WERI-Rb-1 (cell line): ENCODE measurements at regions not wholly inside any gene's neighbourhood (a gene's known extent, or its start where the extent isn't known, plus 50 kb on each side); places are given as distances from the start of the nearest gene placed in this dataset.

Experiments
- DNase-seq: peaks from one replicate; pipeline ENCODE4 v3.0.0-alpha.2; 2020
- H3K27ac ChIP-seq: fragments of 250-450 bp; sonication (Bioruptor Pico); 2 replicates; pipeline ENCODE4 v1.5.1; 2020; ENCODE audit warnings: mild to moderate bottlenecking, moderate library complexity
- H3K27me3 ChIP-seq: fragments of 250-450 bp; sonication (Bioruptor Pico); 2 replicates; pipeline ENCODE4 v1.5.1; 2021; ENCODE audit warnings: mild to moderate bottlenecking, low read depth, moderate library complexity; ENCODE audit not compliant: insufficient read depth, severe bottlenecking
- H3K36me3 ChIP-seq: fragments of 250-450 bp; sonication (Bioruptor Pico); 2 replicates; pipeline ENCODE4 v1.5.1; 2020; ENCODE audit warnings: mild to moderate bottlenecking, moderate library complexity
- H3K4me3 ChIP-seq: 2 replicates; pipeline ENCODE4 v1.5.1; 2011; ENCODE audit warnings: low read depth, mild to moderate bottlenecking, control low read depth, low read length
- H3K9me3 ChIP-seq: fragments of 250-450 bp; sonication (Bioruptor Pico); 2 replicates; pipeline ENCODE4 v1.5.1; 2021; ENCODE audit warnings: mild to moderate bottlenecking, moderate library complexity; ENCODE audit not compliant: severe bottlenecking
- CTCF ChIP-seq: IDR thresholded peaks from 2 replicates; pipeline ENCODE4 v1.5.1; 2011; ENCODE audit warnings: low read depth, mild to moderate bottlenecking, control low read depth, inconsistent platforms, low read length

- no peaks in the 10 kb centered on the region for H3K36me3 ChIP-seq
- no peak for TF ChIP-seq CTCF
- DNase-seq = no peak
- peaks cover 13% of the 10 kb centered on the region for H3K9me3 ChIP-seq
- H3K27me3 ChIP-seq = peaks cover 49% of the 10 kb centered on the region
- no peak overlapping the region for H3K27ac ChIP-seq
- H3K4me3 ChIP-seq = no peak overlapping the region
These were observed 56.0 kb upstream of the LINC01488 start for GRCh38 chr11:69425444-69425843.

GRCh38 chr11:69425895-69426544, 55.4 kb upstream of the LINC01488 start:
- Histone ChIP-seq H3K27me3 (peaks cover 49% of the 10 kb centered on the region), H3K4me3 (no peak overlapping the region), H3K27ac (no peak overlapping the region), H3K36me3 (no peaks in the 10 kb centered on the region), H3K9me3 (peaks cover 13% of the 10 kb centered on the region)
- no peak for DNase-seq
- no peak for TF ChIP-seq CTCF

GRCh38 chr11:69427337-69427736, 54.1 kb upstream of the LINC01488 start:
- Histone ChIP-seq H3K27me3 (peaks cover 61% of the 10 kb centered on the region), H3K36me3 (no peaks in the 10 kb centered on the region), H3K9me3 (peaks cover 13% of the 10 kb centered on the region), H3K4me3 (no peak overlapping the region), H3K27ac (no peak overlapping the region)
- no peak for DNase-seq
- no peak for TF ChIP-seq CTCF

- Histone ChIP-seq H3K9me3 (peaks cover 13% of the 10 kb centered on the region), H3K27me3 (peaks cover 70% of the 10 kb centered on the region), H3K36me3 (no peaks in the 10 kb centered on the region), H3K4me3 (no peak overlapping the region), H3K27ac (no peak overlapping the region)
- no peak for TF ChIP-seq CTCF
- DNase-seq = no peak
These were observed 53.3 kb upstream of the LINC01488 start for GRCh38 chr11:69427906-69428880.

- Histone ChIP-seq H3K4me3 (no peak overlapping the region), H3K27ac (no peak overlapping the region), H3K9me3 (peaks cover 7% of the 10 kb centered on the region), H3K27me3 (peaks cover 85% of the 10 kb centered on the region), H3K36me3 (no peaks in the 10 kb centered on the region)
- DNase-seq = no peak
- no peak for TF ChIP-seq CTCF
These were observed 51.6 kb upstream of the LINC01488 start for GRCh38 chr11:69429716-69430491.
